ENCODE measurements at regions not wholly inside any gene's neighbourhood (a gene's known extent, or its start where the extent isn't known, plus 50 kb on each side); places are given as distances from the start of the nearest gene placed in this dataset.

- no peak for DNase-seq
- H3K27ac ChIP-seq (ENCODE audit: insufficient read length, low read depth, low read length) = no peak overlapping the region
- H3K23me2 ChIP-seq (ENCODE audit: insufficient read length, low read depth, low read length, poor library complexity, severe bottlenecking) = no peaks in the 10 kb centered on the region
- H4K8ac ChIP-seq (replicated peaks; ENCODE audit: insufficient read length, low read depth, low read length) = no peak overlapping the region
- no peaks in the 10 kb centered on the region for H3K79me1 ChIP-seq (ENCODE audit: insufficient read depth, low read depth, low read length, poor library complexity, severe bottlenecking)
- H2BK12ac ChIP-seq (ENCODE audit: insufficient read length, low read depth, low read length) = no peak overlapping the region
- no peak overlapping the region for H3T11ph ChIP-seq (ENCODE audit: low read length)
- H3K4me1 ChIP-seq (ENCODE audit: insufficient read depth, low read length) = no peaks in the 10 kb centered on the region
- H3K4me2 ChIP-seq (ENCODE audit: insufficient read depth, insufficient read length, low read length) = no peak overlapping the region
- H2AK5ac ChIP-seq (ENCODE audit: insufficient read length, low read length) = no peak overlapping the region
- H2BK120ac ChIP-seq (ENCODE audit: low read depth, low read length, poor library complexity, severe bottlenecking) = no peak overlapping the region
- no peak overlapping the region for H3K9ac ChIP-seq (ENCODE audit: extremely low read depth, insufficient read length, low read length)
- no peak overlapping the region for H3K56ac ChIP-seq (ENCODE audit: insufficient read length, low read depth, low read length)
- no peak for TF ChIP-seq CTCF (conservative IDR thresholded peaks at IDR 0.05)
- Mint-ChIP-seq H3K4me1 (peaks cover 8 to 10% of the 10 kb centered on the region in 2 experiments), H3K27ac (no peak overlapping the region), H3K36me3 (ENCODE audit: insufficient read depth in 1 of 3, low read depth in 3 of 3) (no peaks in the 10 kb centered on the region), H3K4me3 (no peak overlapping the region), H3K27me3 (ENCODE audit: low read depth) (peaks cover 9% of the 10 kb centered on the region), H3K9me3 (no peaks in the 10 kb centered on the region)
- no CpG with 5 or more reads among the region's 2 CpGs for WGBS (ENCODE audit: extremely low coverage, insufficient read length, low lambda C conversion rate)
- no peak overlapping the region for H3K14ac ChIP-seq (ENCODE audit: insufficient read depth, low read length)
- H4K5ac ChIP-seq (ENCODE audit: insufficient read length, low read depth, low read length) = no peak overlapping the region
- H2AFZ ChIP-seq (ENCODE audit: low read length) = no peak overlapping the region
- no peak overlapping the region for H3K18ac ChIP-seq (ENCODE audit: insufficient read length, low read depth, low read length)
- no peak overlapping the region for H3K23ac ChIP-seq (ENCODE audit: insufficient read length, low read depth, low read length)
- H4K91ac ChIP-seq (ENCODE audit: insufficient read length, low read depth, low read length) = no peak overlapping the region
- H2BK15ac ChIP-seq (ENCODE audit: low read depth, low read length) = no peak overlapping the region
- no peaks in the 10 kb centered on the region for H3K9me3 ChIP-seq (ENCODE audit: control insufficient read depth, low read depth, low read length)
- no peaks in the 10 kb centered on the region for H3K27me3 ChIP-seq (ENCODE audit: insufficient read depth, low read length)
- no peak overlapping the region for H3K4ac ChIP-seq (ENCODE audit: low read depth, low read length)
- H3K79me2 ChIP-seq (ENCODE audit: insufficient read depth, low read length) = no peaks in the 10 kb centered on the region
- no peak overlapping the region for H2BK5ac ChIP-seq (ENCODE audit: insufficient read length, low read length)
- H2BK20ac ChIP-seq (ENCODE audit: low read depth, low read length, poor library complexity, severe bottlenecking) = no peak overlapping the region
- no peaks in the 10 kb centered on the region for H4K20me1 ChIP-seq (ENCODE audit: control insufficient read depth, insufficient read depth, insufficient read length)
Observed at GRCh38 chr3:27629366-27629765, 92.8 kb downstream of the EOMES start.
